ENCODE measurements at regions not wholly inside any gene's neighbourhood (a gene's known extent, or its start where the extent isn't known, plus 50 kb on each side); places are given as distances from the start of the nearest gene placed in this dataset.

DNA sequence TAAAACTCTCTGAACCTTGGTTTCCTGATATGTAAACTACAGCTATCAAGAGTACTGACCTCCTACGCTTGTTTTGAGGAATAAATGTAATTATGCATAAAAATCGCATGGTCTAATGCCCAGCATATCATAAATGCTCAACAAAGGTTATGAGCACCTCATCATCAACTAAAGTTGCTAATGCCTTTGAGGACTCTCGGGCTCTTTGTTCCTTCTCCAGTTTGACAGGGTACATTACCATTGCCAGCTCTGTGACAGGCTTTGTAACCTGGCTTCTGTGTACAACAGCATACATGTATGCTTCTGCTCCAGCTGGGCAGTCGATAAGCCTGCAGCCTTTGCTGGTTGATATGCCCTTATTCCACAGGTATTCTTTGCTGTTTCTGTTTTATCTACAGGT lies 95.2 kb downstream of the C9orf152 start:
- no peak for TF ChIP-seq CTCF (IDR thresholded peaks at IDR 0.05; ENCODE audit: low read length)
- no peak for TF ChIP-seq EZH2 (IDR thresholded peaks at IDR 0.05; ENCODE audit: borderline replicate concordance, low read length)
